AG09319 (cell line): ENCODE measurements at regions not wholly inside any gene's neighbourhood (a gene's known extent, or its start where the extent isn't known, plus 50 kb on each side); places are given as distances from the start of the nearest gene placed in this dataset.

Experiments
- DNase-seq: peaks from one replicate; pipeline ENCODE4 v3.0.0-alpha.2; 2010; ENCODE audit warnings: low read depth; ENCODE audit errors: extremely low read depth
- CTCF ChIP-seq: IDR thresholded peaks from 2 replicates; pipeline ENCODE4 v1.5.1; 2011; ENCODE audit warnings: low read depth, mild to moderate bottlenecking, inconsistent platforms, low read length, moderate library complexity

GRCh38 chr2:103292573-103292972 is 530.7 kb downstream of the TMEM182 start:
- no peak for TF ChIP-seq CTCF
- DNase-seq = no peak

GRCh38 chr2:103293067-103293741 is 531.4 kb downstream of the TMEM182 start:
- no peak for DNase-seq
- no peak for TF ChIP-seq CTCF

- TF ChIP-seq CTCF = no peak
- DNase-seq = no peak
These were observed 531.9 kb downstream of the TMEM182 start for GRCh38 chr2:103293742-103294077.

- no peak for DNase-seq
- TF ChIP-seq CTCF = no peak
These were observed 532.6 kb downstream of the TMEM182 start for GRCh38 chr2:103294420-103294819.

GRCh38 chr2:103295591-103295990 is 533.8 kb downstream of the TMEM182 start:
- no peak for DNase-seq
- TF ChIP-seq CTCF = no peak

- TF ChIP-seq CTCF = no peak
- DNase-seq = no peak
These were observed 562.8 kb downstream of the TMEM182 start for GRCh38 chr2:103324671-103325070.

GRCh38 chr2:103327386-103327785 is 565.6 kb downstream of the TMEM182 start:
- no peak for TF ChIP-seq CTCF
- no peak for DNase-seq
